Keratinocyte (primary cell): ENCODE measurements at regions not wholly inside any gene's neighbourhood (a gene's known extent, or its start where the extent isn't known, plus 50 kb on each side); places are given as distances from the start of the nearest gene placed in this dataset.

Experiments
- DNase-seq: peaks from one replicate; pipeline ENCODE4 v3.0.0-alpha.2; 2011; ENCODE audit warnings: low read depth, missing footprints, low spot score
- FAIRE-seq: peaks from 2 replicates; lab custom pipeline; 2011; peaks lifted over from hg19 to GRCh38; lab: Jason Lieb, UNC
- H2AFZ ChIP-seq: 2 replicates; pipeline ENCODE4 v1.6.0; 2012; ENCODE audit warnings: low read length, control low read depth, inconsistent platforms; ENCODE audit not compliant: control insufficient read depth
- H3K27ac ChIP-seq: 2 replicates; pipeline ENCODE4 v1.5.1; 2011; ENCODE audit warnings: low read length; ENCODE audit not compliant: control insufficient read depth, insufficient read depth
- H3K27me3 ChIP-seq: 3 replicates; pipeline ENCODE4 v1.6.0; 2011; ENCODE audit warnings: low read length; ENCODE audit not compliant: control insufficient read depth, insufficient read depth; ENCODE audit errors: extremely low read depth
- H3K36me3 ChIP-seq, 2 experiments: 2 replicates in 1 of 2; 3 replicates in 1 of 2; pipeline ENCODE4 v1.5.1; 2011; ENCODE audit warnings: low read length in 2 of 2, mild to moderate bottlenecking in 1 of 2; ENCODE audit not compliant: control insufficient read depth in 2 of 2, insufficient read depth in 2 of 2; ENCODE audit errors: extremely low read depth in 1 of 2
- H3K4me1 ChIP-seq: 3 replicates; pipeline ENCODE4 v1.5.1; 2011; ENCODE audit warnings: low read length; ENCODE audit not compliant: control insufficient read depth, insufficient read depth; ENCODE audit errors: extremely low read depth
- H3K4me2 ChIP-seq: 3 replicates; pipeline ENCODE4 v1.6.0; 2011; ENCODE audit warnings: low read depth, low read length; ENCODE audit not compliant: control insufficient read depth, insufficient read depth; ENCODE audit errors: extremely low read depth
- H3K4me3 ChIP-seq, 3 experiments: fragments of 200-600 bp in 1 of 3; sonication (generic) in 1 of 3; 2 replicates in 2 of 3; 3 replicates in 1 of 3; pipeline ENCODE4 v1.5.1; 2011 to 2016; ENCODE audit warnings: low read length in 3 of 3, mild to moderate bottlenecking in 3 of 3, control low read depth in 2 of 3, inconsistent platforms in 1 of 3, low read depth in 1 of 3, mixed read lengths in 1 of 3, mixed run types in 1 of 3, moderate library complexity in 1 of 3; ENCODE audit not compliant: control insufficient read depth in 2 of 3, insufficient read depth in 2 of 3; ENCODE audit errors: extremely low read depth in 1 of 3
- H3K79me2 ChIP-seq: 2 replicates; pipeline ENCODE4 v1.6.0; 2012; ENCODE audit warnings: low read length; ENCODE audit not compliant: control insufficient read depth, insufficient read depth
- H3K9ac ChIP-seq: 3 replicates; pipeline ENCODE4 v1.6.0; 2011; ENCODE audit warnings: low read length; ENCODE audit not compliant: control insufficient read depth, insufficient read depth; ENCODE audit errors: extremely low read depth
- H3K9me1 ChIP-seq: 3 replicates; pipeline ENCODE4 v1.6.0; 2011; ENCODE audit warnings: low read length; ENCODE audit not compliant: control insufficient read depth, insufficient read depth; ENCODE audit errors: extremely low read depth
- H3K9me3 ChIP-seq: 2 replicates; pipeline ENCODE4 v1.5.1; 2012; ENCODE audit warnings: low read depth, low read length; ENCODE audit not compliant: control insufficient read depth
- H4K20me1 ChIP-seq: 3 replicates; pipeline ENCODE4 v1.6.0; 2011; ENCODE audit warnings: low read length; ENCODE audit not compliant: control insufficient read depth, insufficient read depth; ENCODE audit errors: extremely low read depth
- EZH2 ChIP-seq: IDR thresholded peaks from one replicate; pipeline ENCODE4 v1.6.1; 2012; ENCODE audit warnings: inconsistent platforms, mild to moderate bottlenecking, low read length, moderate library complexity
- dilution Hi-C: fragments of 300-500 bp; cut with MboI; formaldehyde crosslinking; loops from one replicate; pipeline ENCODE4 v1.7.0; 2020; ENCODE audit warnings: low sequenced_read_pairs; ENCODE audit not compliant: extremely low pct_ligation_motif_present
- TF ChIP-seq, protein P1 (sequence below), 3 experiments: IDR thresholded peaks in 1 of 3; conservative IDR thresholded peaks in 1 of 3; optimal IDR thresholded peaks in 1 of 3; 2 replicates in 2 of 3; 3 replicates in 1 of 3; pipeline versions ENCODE3 to v1.5.1; 2011; ENCODE audit warnings: low read length in 3 of 3, mild to moderate bottlenecking in 3 of 3, moderate library complexity in 2 of 3, control low read depth in 1 of 3, inconsistent platforms in 1 of 3; ENCODE audit not compliant: insufficient read depth in 2 of 3; ENCODE audit errors: extremely low read depth in 1 of 3

DNA sequence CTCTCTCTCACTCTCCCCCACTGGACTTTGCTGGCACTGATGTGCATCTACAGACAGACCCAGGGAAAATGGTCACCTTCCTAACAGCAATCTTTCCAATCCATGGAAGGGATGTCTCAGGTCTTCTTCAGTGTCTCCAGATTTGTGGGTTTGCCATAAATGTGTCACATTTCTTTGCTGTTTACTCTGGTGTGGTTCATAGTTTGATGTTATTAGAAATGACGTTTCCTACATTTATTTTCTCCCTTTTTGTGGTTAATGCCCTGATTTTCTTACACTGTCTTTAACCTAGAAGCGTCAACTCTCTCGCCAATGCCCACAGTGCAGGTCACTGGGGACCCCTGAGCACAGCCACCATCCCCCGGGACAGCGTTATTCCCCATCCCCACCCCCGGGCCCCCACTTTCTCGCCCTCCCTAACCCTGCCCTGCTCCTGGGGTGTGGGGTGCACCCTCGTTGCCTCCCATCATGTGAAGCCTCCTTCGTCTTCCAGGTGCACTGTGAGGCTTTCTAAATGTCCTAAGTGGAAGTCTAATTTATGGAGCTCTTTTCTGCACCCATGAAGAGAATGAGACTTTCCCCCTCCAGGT is 86.5 kb downstream of the YTHDF1 start:
- H4K20me1 ChIP-seq: no peaks in the 10 kb centered on the region
- TF ChIP-seq, protein P1, sequence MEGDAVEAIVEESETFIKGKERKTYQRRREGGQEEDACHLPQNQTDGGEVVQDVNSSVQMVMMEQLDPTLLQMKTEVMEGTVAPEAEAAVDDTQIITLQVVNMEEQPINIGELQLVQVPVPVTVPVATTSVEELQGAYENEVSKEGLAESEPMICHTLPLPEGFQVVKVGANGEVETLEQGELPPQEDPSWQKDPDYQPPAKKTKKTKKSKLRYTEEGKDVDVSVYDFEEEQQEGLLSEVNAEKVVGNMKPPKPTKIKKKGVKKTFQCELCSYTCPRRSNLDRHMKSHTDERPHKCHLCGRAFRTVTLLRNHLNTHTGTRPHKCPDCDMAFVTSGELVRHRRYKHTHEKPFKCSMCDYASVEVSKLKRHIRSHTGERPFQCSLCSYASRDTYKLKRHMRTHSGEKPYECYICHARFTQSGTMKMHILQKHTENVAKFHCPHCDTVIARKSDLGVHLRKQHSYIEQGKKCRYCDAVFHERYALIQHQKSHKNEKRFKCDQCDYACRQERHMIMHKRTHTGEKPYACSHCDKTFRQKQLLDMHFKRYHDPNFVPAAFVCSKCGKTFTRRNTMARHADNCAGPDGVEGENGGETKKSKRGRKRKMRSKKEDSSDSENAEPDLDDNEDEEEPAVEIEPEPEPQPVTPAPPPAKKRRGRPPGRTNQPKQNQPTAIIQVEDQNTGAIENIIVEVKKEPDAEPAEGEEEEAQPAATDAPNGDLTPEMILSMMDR (optimal IDR thresholded peaks at IDR 0.05 in 1 of 3, IDR thresholded peaks at IDR 0.05 in 1 of 3, conservative IDR thresholded peaks at IDR 0.05 in 1 of 3; ENCODE audit: extremely low read depth in 1 of 3, insufficient read depth in 2 of 3, low read length in 3 of 3): no peak
- TF ChIP-seq EZH2: no peak
- dilution Hi-C loops: no loop called here
- no peaks in the 10 kb centered on the region for H3K79me2 ChIP-seq
- no peak overlapping the region for H3K9ac ChIP-seq
- FAIRE-seq (no peak), DNase-seq (no peak)
- H2AFZ ChIP-seq: no peak overlapping the region
- no peak overlapping the region for H3K27ac ChIP-seq
- no peaks in the 10 kb centered on the region for H3K4me1 ChIP-seq
- no peaks in the 10 kb centered on the region for H3K9me1 ChIP-seq
- no peak overlapping the region for H3K4me2 ChIP-seq
- H3K9me3 ChIP-seq: no peaks in the 10 kb centered on the region
- no peaks in the 10 kb centered on the region for H3K36me3 ChIP-seq
- no peak overlapping the region for H3K4me3 ChIP-seq
- peaks cover 9% of the 10 kb centered on the region for H3K27me3 ChIP-seq

DNA sequence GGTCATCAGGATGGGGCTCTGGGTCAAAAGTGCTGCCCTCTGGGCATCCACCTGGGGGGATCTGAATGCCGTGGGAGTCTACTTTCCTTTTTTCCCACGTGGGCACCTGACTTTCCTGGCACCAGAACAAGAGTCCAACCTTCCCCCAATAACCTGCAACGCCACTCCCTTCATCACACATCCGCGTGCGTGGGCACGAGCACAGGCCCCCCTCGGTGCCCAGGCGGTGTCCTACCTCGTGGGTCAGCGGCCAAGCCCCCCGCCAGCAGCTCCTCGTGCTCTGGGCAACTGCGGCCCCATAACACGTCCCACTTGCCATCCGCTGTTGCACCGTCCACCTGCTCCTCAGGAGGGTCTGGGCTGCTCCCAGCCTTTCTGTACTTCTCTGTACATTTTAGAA is 87.0 kb downstream of the YTHDF1 start:
- no peaks in the 10 kb centered on the region for H3K36me3 ChIP-seq
- no peak overlapping the region for H3K27ac ChIP-seq
- no peak overlapping the region for H2AFZ ChIP-seq
- no peak overlapping the region for H3K4me3 ChIP-seq
- no peak for DNase-seq
- no peaks in the 10 kb centered on the region for H4K20me1 ChIP-seq
- no peaks in the 10 kb centered on the region for H3K9me3 ChIP-seq
- H3K9ac ChIP-seq: no peak overlapping the region
- TF ChIP-seq, protein P1 (optimal IDR thresholded peaks at IDR 0.05 in 1 of 3, IDR thresholded peaks at IDR 0.05 in 1 of 3, conservative IDR thresholded peaks at IDR 0.05 in 1 of 3; ENCODE audit: extremely low read depth in 1 of 3, insufficient read depth in 2 of 3, low read length in 3 of 3): no peak
- no peak for TF ChIP-seq EZH2
- dilution Hi-C loops: no loop called here
- FAIRE-seq: no peak
- no peaks in the 10 kb centered on the region for H3K4me1 ChIP-seq
- no peaks in the 10 kb centered on the region for H3K9me1 ChIP-seq
- peaks cover 9% of the 10 kb centered on the region for H3K27me3 ChIP-seq
- no peak overlapping the region for H3K4me2 ChIP-seq
- no peaks in the 10 kb centered on the region for H3K79me2 ChIP-seq
